NCI-H748 treated with DMSO at 0.1 percent for 48 hours (cell line): ENCODE measurements at regions not wholly inside any gene's neighbourhood (a gene's known extent, or its start where the extent isn't known, plus 50 kb on each side); places are given as distances from the start of the nearest gene placed in this dataset.

Experiments used
- DNase-seq: peaks from one replicate; lab custom pipeline; 2025; lab: John Stamatoyannopoulos, UW

DNA sequence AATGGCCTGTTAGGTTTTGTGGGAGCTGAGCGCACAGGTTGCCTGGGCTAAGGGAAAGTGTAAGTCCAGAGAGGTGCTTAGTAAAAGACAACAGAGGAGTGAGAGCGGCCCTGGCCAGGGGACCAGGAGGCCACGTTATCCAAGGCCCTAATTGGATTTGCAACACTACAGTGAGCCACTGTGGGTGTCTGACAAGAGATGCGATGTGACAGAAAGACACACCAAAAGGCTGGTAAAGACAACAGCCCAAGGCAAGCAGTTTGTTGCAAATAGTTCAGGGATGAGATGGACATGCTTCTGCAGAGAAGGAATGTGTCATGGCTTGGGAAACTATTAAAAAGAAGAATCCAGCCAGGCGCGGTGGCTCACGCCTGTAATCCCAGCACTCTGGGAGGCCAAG lies 162.7 kb upstream of the KIT start:
- DNase-seq, result no peak

DNA sequence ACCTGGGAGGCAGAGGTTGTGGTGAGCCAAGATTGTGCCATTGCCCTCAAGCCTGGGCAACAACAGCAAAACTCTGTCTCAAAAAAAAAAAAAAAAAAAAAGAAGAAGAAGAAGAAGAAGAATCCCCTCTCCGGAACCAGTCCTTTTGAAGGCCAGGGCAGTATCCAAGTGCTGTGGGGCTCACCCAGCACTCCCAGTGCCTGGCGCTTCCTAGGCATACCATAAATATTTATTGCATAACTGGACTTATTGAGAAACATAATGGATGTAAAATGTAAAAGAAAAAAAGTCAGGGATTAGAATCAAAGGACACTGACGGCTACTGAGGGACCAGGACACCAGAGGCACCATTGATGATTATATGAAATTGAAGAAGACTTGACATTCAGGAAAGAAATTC lies 162.1 kb upstream of the KIT start:
- no peak for DNase-seq

DNA sequence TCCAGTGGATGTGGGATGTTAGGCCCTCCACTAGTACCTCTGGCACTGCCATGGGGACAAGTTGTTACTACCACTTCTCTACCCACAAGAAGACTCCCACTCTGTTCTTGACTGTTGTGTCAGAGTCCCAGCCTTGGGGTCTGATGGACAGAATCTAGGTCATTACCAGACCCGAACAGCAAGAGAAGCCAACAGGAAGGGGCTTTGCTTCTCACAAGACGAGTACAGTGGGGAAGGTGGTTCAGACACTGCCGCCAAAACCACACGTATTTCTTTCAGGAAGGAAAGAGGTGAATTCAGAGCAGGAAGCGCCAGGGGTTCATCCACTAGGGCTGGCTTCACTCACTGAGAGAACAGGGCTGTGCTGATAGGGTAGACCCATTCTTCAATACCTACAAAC lies 161.3 kb upstream of the KIT start:
- no peak for DNase-seq

DNA sequence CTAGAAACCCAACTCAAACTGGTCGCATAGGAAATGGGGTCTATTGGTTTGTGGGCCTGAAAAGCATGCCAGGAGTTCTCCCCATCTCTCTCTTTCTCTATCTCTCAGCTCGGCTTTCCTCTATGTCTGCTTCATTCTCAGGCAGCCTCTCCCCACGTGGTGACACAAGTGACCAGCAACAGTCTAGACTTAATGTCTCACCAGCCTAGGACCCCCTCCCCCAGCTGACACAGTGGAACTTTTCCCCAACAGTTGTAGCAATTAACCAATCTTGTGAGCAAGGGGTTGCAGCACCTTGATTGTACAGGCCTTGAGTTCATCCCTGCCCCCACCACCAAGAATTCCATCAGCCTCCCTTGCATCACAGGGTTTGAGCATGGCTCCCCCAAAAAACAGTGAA lies 159.8 kb upstream of the KIT start:
- no peak for DNase-seq

DNA sequence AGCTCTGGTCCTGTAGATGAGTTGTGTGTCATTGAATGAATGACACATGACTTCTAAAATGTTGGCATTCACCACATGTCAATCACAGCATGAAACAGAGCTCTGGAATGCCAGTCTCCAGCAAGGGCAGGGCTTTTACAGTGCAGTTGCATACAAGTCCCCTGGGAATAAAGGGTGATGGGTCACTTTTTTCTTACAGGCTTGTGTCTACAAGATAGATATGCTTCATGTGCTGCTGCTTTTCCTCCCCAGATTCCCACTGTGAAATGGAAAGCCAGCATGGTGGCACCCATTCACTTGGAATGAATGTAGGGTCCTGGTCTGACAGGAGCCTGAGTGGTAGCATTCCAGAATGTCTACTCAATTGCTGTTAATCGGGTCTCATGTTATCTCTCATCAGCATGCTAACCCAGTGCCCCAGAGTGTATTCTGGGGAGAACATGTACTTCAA lies 159.1 kb upstream of the KIT start:
- no peak for DNase-seq

DNA sequence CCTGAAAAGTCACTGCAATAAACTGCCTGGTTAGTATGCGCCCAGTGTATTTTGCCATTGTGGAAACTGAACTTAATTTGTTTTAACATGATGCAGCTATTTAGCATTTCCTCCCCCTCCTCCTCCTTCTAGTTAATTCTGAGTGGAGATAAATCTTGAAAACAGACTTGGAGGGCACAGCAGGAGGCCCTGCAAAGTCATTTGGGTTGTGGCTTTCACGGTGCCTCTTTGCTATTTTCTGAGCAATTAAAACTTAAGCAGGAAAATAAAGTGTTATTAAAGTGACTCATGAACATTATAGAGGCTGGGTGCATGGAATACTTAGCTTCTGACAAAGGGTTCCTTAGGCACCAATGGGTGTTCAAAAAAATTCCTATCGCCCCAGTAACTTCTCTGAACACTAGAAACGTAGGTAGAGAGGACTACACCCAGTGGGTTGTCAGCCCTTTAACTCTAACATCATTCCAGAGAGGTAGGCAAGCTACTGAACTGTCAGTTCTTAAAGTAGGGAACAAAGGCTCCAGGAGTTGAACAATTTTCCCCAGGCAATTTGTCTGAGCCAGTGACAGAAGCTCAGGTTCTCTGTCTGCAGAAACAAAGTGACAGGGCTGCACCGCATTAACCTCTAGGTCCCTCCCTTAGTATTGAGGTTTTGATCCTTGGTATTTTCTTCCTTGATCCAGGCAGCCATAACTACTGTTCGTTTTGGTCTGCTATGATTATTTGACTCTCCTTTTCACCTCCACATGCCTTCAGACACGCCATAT lies 158.3 kb upstream of the KIT start:
- DNase-seq, result no peak

DNA sequence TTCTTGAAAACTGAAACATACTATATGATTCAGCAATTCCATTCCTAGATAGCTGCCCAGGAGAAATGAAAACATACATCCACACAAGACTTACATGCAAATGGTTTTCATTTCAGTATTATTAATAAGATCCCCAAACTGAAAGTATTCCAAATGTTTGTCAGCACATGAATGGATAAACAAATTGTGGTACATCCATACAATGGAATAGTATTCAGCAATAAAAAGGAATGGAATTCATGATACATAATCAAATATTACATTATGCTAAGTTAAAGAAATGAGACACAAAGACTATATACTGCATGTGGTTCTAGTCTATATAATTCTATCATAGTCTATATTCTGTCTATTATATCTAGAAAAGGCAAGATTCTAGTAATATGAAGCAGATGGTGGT lies 152.4 kb upstream of the KIT start:
- DNase-seq, result no peak

DNA sequence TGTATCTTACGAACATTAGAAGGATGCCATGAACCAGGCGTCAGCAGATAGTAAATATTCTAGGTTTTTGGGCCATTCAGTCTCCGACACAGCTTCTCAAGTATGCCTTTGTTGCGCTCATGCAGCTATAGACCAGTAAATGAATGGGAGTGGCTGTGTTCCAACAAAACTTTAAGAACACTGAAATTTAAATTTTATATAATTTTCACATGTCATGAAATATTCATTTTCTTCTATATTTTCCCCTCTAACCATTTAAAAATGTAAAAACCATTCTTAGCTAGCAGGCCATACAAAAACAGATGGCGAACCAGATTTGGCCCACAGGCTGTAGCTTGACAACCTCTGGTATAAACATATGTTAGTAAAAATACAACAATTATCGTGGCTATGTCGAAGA lies 151.8 kb upstream of the KIT start:
- DNase-seq, result no peak

DNA sequence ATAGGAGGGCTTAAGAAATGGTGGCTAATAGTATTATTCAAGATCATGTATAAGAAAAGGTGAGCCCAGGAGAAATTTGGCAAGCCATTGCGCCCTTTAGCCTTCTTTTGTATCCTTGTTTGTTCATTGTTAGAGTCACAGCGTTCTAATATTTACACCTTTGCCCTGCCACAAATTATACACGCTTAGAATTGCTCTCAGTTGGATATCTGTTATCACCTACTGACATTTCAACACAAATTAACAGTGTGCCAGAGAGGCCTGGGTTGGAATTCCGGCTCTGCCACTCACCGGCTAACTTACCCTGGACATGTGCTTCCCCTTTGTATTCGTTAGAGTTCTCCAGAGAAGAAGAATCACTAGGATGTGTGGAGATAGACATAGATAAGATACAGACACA lies 148.7 kb upstream of the KIT start:
- DNase-seq, result no peak

DNA sequence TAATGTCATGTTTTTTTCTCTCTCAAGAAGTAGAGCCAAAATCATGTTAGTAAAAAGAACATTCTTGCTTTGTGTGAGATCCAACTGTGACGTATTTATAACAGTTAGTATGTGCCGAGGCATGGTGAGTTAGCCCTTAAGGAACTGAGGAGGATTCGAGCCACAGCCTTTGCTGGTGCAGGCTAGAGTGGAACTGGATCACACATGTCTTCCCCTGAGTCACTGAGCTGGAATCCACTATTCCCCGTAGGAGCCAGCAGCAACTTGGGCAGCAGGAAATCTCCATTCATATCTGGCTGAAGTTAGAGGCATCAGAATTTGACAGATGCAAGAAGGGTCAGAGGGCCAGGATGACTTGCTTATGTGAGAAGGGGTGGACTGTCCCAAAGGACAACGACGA lies 144.6 kb upstream of the KIT start:
- no peak for DNase-seq

DNA sequence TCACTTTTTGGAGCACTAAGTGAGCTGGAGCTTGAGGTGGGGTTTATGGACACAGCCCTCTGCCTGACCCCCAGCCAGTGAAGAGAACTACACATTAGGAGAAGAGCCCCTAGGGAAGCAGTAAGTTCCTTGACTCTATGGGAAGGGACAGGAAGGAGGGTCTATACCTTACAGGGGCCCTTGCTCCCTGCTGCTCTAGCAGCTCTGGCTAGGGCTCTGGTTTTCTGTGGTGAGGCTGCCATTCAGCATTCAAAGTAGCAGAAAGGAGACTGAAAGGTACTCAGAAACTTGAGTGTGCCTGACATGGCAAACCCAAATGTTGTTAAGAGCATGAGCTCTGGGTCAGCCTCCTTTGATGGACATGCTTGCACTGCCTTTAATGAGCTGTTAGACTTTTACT lies 144.0 kb upstream of the KIT start:
- no peak for DNase-seq

DNA sequence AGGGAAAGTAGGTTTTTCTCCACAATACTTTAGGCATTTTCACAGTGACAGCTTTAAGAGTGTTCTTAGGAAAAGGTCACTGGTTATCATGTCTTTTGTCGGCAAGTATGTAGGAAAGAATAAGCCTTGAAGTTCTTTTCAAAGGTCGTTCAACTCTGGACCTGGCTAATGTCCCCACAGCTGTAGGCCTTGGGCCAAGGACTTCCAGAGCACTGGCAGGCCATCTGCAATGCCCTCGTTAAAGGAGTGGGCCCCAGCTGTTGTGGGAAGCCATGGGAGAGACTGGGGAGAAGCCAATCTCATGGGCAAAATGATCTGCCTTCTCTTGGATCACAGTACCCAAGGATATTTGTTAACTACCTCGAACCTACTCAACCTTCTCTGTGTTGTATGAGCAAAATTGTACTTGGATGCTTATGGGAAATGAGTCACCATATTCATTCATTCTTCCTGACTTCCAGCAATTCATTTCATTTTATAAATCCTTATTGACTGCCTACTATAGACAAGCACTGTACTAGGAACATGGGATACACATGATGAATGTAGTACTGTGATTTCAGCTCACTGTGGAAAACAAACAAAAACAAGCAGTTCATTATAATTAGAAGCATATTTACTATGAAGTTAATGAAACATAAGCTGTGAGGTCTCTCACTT lies 141.1 kb upstream of the KIT start:
- no peak for DNase-seq

DNA sequence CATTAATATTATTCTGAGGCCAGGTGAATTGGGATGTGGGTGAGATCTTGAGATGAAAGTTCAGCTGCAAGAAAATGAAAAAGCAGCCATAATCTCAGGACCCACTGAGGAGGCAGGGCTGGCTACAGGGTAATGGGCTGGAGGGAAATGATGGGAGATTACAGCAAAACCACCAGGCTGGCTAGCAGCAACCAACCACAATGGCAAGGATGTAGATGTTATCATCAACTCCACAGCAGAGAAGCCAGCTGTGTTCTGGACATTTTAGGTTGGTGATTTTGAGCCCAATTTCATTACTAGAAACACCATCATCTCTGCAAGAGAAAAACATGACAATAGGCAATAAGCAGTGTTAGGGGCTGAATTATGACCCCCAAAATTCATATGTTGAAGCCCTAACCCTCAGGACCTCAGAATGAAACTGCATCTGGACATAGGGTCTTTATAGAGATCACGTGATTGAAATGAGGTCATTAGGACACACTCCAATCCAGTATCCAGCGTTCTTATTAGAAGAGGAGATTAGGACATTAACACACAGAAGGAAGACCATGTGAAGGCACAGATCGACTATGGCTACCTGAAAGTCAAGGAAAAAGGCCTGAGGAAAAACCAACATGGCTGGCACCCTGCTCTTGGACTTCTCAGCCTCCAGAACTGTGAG lies 139.8 kb upstream of the KIT start:
- DNase-seq, result no peak

DNA sequence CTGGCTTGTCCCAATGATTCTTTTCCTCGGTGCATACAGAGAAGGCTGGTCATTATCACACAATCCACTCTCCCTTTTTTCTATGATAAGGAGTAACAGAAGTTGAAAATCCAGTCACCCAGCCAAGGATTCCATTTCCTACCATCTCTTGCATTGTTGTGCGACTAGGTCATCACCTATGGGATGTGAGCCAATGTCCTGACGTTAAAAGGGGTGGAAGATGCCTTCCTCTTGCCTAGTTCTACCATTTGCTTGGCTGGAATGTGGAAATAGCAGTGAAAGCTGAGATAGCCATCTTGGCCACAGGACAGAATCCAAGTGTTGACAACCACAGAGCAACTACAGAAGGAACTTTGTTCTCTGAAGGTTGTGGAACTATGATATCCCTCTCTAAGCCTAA lies 132.2 kb upstream of the KIT start:
- no peak for DNase-seq

DNA sequence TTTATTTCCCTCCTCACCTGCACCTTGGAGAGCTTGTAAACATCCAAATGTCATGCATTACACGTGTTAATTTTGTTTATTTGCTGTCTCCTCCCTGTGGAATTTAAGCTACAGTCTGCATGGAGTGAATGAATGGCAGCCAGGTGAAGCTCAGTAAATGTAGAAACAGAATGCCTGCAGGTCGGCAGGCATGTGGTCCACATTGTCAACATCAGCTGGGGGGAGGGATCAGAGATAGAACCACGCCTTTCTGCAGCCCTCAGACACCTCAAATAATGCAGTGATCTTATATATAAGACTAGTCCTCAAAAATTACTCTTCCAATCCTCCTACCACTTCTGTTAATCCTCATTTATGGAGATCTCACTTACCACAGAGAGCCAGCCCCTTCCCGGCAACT lies 131.2 kb upstream of the KIT start:
- DNase-seq, result peak; percentile 32

DNA sequence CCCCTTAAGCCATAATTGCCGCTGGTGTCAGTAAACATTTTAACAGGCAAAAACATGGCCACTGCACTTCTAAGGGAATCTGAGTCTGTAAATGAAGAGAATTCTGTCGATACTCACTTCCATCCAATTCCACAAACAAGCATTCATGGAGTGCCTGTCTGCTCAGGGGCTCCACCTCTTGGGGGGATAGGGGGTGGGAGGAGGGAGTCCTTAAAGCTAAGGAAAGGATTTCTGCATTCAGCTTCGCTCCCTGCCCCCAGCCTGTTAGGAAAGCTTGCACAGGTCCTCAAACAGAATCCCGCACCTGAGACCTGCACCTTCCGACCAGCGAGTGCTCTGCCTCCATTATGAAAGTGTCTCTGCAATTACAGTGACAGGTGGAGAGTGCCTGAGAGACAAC lies 130.2 kb upstream of the KIT start:
- DNase-seq, result peak; percentile 32

DNA sequence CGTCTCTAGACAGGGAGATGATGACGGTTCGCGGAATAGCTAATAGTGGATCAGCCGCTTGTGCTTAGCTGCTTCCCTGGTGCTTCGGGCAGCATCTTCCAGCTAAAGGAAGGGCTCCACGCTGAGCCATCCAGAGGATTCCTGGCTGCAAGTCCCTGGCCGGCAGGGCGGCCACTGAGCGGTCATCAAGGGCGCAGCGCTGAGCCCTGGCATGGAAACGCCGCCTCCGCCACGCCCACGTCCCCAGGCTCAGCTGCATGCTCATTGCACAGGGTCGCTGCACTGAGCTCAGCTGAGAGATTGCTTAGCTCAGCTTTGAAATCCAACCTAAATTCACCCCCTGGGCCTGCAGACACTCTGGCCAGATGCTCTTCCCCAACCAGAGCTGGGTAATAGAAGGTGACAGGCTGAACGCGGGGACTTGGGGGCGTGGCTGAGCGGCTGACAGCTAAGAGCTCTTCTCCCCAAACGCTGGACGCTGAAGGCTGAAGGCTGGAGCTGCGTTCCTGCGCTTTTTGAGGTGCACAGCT lies 118.2 kb upstream of the KIT start:
- peak; percentile 63 for DNase-seq

DNA sequence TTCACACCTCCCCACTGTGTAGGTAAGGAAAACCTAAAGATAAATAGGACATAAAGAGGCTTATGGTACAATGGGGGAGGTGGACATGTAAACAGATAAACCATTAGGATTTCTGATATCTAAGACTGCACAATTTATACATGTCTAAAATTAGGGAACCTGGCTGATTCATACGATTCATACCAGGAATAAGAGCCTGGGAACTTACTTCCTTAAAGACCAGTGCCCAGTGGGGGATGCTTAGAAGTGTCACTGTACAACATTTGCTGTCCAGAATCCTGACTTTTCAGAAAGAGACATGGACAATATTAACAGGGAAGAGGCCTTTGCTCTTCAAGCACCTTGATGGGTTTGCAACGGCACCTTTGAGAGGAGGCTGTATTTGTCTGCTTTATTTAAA lies 116.8 kb upstream of the KIT start:
- DNase-seq, result no peak

DNA sequence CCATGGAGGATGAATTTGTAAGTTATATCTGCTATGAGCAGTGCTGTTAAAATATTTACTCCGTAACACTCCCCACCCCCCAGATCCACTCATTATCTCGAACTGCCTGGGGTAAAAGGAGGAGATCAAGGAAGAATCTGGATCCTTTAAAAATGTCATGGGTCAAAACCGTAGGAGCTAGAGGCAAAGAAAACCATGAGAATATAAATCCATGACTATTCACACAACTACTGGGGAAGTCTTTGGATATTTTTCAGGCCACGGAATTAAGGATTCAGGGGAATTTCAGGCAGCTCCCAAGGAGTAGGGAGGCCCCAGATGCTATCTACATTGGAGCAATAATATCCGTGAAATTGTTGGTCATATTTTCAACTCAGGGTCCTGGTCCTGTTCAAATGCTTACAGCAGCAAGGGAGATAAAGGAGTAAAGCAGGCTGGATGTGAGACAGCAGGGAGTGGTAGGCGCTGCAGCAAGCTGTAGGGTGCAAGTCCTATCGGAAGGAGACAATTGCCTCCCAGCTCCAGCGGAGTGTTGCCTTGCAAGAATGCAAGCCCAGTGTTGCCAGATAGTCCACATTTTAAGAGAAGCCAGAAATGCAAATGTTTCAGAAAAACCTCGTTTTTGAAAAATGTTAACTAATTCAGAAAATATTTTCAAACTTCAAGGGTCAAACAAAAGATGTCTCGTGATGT lies 116.2 kb upstream of the KIT start:
- no peak for DNase-seq

DNA sequence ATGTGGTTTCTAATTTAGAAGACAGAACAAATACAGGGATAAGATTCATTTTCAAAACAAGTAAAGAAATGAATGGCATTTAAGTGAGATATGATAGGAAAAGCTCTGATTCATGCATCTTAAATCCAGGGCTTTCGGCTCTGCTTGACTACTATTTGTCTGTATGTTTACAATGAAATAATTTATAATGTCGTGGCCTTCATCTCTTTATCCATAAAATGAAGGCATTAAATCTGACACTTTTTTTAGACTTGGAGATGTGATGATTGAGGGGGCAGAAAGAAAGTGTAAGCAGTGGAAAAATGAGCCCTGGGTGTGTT lies 115.7 kb upstream of the KIT start:
- no peak for DNase-seq

DNA sequence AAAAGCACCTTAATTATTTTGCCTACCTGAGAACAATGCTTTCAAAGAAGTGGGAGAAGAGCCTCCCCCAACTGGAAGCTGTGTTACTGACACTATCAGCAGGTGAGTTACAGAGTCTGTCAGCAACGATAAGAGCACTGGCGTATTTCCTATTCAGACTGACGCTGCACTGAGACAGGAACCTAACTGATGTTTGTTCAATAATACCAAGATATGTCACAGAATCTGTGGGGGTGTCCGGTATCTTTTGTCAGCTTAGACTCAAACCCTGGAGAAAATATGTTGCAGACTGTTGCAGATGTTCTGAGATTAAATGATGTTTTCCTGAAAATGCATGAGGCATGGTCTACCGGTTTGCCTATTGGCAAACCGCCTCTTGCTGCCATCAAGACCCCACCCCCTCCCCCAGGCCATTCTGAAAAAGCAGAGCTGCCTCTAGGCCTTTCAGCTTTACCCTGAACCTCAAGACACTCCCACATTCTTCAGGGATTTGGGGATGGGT lies 115.2 kb upstream of the KIT start:
- DNase-seq, result no peak

DNA sequence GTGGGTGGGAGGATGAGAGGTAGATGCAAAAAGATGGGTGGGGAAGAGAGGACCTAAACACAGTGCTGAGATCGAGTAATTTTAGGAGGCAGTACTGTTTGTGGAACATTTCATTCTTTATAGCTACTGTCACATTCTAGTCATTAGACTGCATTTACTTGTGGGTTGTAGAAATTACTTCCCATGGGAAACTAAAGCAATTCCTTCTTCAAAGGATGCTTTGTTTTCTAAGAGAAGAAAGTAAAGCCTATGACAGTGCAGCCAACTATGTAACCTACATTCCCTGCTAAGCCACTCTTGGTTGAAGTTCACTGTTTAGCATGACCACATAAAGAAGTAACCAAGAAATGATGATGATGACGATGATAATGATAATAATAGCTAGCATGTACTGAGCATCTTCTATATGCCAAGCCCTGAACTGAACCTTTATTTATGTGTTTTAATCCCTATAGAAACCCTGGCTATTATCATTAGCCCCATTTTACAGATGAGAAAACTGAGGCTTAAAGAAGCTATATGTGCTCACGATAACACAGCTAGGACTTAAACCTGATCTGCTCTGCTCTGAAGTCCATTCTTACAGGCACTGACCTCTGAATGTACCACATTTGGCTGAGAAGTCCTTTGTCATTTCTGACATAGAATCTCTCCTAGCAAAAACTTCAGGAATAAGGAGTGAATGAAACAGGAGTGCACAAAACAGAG lies 114.5 kb upstream of the KIT start:
- DNase-seq, result no peak
